Activated T-helper 1 cell treated with anti-CD3 and anti-CD28 coated beads, Interleukin-2, amount 50 U/mL, for 16 hours (primary cell): ENCODE measurements at regions not wholly inside any gene's neighbourhood (a gene's known extent, or its start where the extent isn't known, plus 50 kb on each side); places are given as distances from the start of the nearest gene placed in this dataset.
"Not testable (repeated sequence)": the region's sequence is repeated elsewhere in the genome, so short reads cannot be mapped to it uniquely, and the experiment has no call there.

ENCODE experiments used
- DNase-seq, 2 donors: peaks; one replicate each; pipeline ENCODE4 v3.0.0-alpha.2; 2020; ENCODE audit warnings: low read depth in 1 of 2, low spot score in 1 of 2

DNA sequence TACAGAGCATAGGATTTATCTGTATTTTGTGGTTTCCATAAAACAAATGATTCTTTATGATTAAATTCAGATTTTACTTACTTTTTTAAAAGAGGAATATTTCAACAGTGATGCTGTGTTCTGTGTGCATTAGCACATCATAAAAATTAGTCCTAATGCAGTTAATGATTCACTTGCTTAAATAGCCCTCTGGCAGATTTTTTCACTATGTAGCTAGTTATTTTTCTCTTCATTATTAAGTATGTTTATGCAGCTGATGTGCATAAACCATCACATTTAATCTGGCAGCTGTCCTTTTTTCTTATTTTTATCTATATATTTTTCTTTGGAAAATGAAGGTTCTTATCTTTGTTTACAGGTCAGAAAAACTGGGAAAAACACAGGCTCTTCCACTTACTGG lies 127.2 kb downstream of the ZNF486 start:
- DNase-seq = no peak

DNA sequence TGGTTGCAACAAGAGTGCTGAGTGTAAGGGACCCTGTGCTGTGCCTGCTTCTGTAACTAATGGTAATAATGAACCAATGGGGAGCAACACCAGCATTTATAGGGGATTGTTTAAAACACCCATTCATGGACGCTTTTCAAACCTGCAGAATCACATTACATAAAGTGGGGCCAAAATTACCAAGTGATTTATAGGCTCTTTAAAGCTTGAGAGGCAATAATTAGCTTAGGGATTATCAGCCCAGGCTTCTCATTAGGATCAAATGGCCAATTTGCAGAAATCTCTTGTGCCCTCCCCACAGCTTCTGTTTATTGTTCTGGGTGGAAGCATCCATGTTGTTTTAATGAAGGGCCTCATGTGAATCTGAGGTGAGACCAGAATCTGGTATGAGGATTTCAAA lies 125.5 kb downstream of the ZNF486 start:
- not testable (repeated sequence) for DNase-seq

DNA sequence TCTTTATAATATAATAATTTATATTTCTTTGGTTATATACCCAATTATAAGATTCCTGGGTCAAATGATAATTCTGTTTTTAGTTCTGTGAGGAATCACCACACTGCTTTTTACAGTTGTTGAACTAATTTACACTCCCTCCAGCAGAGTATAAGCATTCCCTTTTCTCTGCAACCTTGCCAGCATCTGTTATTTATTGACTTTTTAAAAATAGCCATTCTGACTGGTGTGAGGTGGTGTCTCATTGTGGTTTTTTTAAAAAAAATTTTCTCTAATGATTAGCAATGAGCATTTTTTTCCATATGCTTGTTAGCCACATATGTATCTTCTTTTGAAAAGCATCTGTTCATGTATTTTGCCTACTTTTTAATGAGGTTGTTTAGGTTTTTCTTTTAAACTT lies 122.2 kb downstream of the ZNF486 start:
- DNase-seq = no peak

DNA sequence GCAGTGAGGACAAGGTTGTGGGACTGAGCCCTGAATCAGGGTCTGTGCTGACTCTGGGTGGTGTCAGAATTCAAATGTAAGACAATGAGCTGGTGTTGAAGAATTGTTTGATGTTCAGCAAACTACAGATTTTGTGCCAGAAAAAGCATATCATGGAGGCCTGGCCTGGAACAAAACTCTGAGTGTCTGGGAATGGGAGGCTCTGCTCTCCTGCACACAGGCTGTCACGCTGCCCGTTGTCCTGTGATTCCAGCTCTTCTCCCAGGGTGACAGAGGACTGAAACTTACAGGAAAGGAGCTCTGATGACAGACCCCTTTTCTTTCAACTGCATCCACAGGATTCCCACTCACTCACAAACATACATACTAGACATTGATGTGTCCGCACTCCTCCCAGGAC lies 120.1 kb downstream of the ZNF486 start:
- no peak for DNase-seq

DNA sequence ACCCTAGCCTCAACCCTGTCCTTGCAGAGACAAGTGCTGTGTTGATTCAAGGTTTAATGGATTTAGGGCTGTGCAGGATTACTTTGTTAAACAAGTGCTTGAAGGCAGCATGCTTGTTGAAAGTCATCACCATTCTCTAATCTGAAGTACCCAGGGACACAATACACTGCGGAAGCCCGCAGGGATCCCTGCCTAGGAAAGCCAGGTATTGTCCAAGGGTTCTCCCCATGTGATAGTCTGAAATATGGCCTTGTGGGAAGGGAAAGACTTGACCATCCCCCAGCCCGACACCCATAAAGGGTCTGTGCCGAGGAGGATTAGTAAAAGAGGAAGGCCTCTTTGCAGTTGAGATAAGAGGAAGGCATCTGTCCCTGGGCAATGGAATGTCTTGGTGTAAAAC lies 118.9 kb downstream of the ZNF486 start:
- not testable (repeated sequence) for DNase-seq

DNA sequence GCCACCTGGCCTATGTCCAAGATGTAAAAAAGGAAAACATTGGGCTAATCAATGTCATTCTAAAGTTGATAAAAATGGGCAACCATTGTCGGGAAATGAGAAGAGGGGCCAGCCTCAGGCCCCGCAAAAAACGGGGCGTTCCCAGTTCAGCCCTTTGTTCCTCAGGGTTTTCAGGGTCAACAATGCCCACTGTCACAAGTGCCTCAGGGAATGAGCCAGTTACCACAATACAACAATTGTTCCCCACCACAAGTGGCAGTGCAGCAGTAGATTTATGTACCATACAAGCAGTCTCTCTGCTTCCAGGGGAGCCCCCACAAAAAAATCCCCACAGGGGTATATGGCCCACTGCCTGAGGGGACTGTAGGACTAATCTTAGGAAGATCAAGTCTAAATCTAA lies 112.5 kb downstream of the ZNF486 start:
- no peak for DNase-seq

DNA sequence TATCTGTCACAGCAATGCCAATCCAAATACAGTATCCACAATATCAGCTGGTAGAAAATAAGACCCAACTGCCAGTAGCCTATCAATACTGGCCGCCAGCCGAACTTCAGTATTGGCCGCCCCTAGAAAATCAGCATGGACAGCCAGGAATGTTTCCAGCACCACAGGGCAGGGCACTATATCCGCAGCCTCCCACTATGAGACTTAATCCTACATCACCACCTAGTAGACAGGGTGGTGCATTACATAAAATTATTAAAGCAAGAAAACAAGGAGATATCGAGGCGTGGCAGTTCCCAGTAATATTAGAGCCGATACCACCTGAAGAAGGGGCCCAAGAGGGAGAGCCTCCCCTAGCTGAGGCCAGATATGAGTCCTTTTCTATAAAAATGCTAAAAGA lies 111.3 kb downstream of the ZNF486 start:
- DNase-seq = no peak

DNA sequence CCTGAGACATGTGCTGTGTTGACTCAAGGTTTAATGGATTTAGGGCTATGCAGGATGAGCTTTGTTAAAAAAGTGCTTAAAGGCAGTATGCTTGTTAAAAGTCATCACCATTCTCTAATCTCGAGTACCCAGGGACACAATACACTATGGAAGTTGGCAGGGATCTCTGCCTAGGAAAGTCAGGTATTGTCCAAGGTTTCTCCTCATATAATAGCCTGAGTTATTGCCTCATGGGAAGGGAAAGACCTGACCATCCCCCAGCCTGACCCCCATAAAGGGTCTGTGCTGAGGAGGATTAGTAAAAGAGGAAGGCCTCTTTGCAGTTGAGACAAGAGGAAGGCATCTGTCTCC lies 109.7 kb downstream of the ZNF486 start:
- DNase-seq = not testable (repeated sequence)

DNA sequence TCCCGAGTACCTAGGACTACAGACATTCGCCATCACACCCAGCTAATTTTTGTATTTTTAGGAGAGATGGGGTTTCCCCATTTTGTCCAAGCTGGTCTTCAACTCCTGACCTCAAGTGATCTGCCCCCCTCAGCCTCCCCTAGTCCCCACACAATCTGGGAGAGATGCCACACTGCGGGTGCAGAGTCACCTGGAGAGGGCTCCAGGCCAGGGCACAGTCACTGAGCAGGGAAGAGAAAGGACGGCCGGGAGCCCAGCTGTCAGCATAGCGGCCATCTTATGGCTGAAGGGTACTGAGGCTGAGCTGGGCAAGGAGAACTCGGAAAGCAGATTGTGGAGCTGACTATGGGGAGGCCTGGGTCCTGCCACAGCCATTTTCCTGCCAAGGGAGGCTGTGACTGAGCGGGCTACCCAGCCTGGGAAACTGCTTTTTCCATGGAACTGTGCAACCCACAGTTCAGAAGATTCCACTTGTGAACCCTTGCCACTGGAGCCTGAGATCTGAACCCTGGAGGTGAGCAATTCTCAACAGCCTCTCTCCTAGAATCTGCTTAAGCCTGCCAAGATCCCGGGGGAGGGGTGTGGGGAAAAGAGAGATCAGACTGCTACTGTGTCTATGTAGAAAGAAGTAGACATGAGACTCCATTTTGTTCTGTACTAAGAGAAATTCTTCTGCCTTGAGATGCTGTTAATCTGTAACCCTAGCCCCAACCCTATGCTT lies 109.2 kb downstream of the ZNF486 start:
- DNase-seq = no peak

DNA sequence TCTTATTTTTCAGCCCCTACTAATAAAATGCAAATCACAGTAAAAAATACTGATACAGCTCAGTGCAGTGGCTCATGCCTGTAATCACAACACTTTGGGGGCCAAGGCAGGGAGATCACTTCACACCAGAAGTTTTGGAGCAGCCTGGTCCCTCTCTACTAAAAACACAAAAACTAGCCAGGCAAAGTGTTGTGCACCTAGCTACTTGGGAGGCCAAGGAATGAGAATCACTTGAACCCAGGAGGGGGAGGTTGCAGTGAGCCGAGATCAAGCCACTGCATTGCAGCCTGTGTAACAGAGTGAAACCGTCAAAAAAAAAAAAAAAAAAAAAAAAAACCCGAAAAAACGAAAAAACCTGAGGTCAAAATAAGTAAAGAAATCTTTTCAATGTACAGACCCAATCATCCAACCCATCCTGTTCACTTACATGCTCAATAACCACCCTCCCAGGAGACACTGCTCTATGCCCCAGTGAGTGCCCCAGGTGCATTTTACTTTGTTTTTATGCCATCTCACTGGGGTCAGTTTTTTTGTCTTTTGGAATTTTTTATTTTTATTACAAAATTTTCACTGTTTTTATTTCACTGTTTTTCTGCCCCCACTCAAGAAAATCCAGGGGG lies 107.0 kb downstream of the ZNF486 start:
- no peak for DNase-seq

DNA sequence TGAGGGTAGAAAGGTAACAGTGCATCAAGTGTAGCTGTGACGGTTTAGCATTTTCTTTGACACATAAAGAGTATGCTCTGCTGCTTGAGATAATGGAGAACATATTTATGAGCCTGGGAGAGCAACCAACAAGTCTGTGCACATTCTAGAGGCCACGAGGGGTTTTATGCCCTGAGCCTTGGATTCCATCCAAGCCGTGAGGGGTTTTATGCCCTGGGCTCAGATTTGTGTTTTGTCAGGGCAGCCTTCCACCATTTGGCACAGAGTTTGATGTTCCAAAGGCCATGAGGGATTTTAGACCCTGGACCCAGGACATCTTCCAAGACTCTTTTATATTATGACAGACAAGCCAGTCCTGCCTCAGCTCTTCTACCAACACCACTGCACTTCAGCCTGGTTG lies 106.4 kb downstream of the ZNF486 start:
- DNase-seq = no peak

DNA sequence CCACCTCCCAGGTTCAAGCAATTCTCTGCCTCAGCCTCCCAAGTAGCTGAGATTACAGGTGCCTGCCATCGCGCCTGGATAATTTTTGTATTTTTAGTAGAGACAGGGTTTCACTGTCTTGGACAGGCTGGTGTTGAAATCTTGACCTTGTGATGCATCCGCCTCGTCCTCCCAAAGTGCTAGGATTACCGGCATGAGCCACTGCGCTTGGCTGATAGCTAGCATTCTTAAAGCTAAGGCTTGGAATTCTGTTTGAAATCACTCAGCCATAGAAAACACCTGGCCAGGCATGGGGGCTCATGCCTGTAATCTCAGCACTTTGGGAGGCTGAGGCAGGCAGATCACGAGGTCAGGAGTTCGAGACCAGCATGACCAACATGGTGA lies 105.6 kb downstream of the ZNF486 start:
- DNase-seq = not testable (repeated sequence)

DNA sequence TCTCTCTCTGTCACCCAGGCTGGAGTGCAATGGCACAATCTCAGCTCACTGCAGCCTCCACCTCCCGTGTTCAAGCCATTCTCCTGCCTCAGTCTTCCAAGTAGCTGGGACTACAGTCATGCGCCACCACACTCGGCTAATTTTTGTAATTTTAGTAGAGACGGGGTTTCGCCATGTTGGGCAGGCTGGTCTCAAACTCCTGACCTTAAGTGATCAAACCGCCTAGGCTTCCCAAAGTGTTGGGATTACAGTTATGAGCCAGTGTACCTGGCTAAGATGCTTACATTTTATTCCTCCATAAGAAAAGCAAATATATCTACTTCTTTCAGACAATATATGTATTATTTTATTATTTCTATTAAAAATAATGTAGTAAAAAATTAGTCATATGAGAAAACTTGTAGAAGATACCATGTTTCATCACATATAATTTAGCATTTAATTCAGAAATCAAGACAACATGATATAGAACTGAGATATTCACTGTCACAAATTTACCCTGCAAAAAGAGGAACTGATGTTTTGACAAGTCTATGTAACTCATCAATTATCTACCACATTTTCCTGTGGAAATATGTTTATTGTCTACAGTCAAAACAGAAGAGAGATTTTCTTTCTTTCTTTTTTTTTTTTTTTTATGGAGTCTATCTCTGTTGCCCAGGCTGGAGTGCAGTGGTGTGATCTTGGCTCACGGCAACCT lies 105.1 kb downstream of the ZNF486 start:
- not testable (repeated sequence) for DNase-seq

DNA sequence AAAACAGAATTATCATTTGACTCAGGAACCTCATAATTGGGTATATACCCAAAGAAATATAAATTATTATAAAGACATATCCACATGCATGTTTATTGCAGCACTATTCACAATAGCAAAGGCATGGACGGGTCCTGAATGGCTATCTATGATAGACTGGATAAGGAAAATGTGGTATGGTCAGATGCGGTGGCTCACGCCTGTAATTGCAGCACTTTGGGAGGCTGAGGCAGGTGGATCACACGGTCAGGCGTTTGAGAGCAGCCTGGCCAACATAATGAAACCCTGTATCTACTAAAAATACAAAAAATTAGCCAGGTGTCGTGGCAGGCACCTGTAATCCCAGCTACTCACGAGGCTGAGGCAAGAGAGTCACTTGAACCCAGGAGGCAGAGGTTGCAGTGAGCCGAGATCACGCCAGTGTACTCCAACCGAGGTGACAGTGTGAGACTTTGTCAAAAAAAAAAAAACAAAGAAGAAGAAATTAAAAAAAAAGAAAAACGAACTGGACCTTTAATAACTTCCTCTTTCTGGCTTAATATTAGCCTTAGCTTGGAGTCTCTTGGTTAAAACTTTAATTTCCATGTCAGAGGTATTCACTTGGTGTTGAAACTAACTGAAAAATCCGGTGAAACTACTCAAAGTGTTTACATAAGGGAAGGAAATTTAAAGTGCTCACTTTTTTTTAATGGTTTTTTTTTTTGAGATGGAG lies 104.4 kb downstream of the ZNF486 start:
- no peak for DNase-seq

DNA sequence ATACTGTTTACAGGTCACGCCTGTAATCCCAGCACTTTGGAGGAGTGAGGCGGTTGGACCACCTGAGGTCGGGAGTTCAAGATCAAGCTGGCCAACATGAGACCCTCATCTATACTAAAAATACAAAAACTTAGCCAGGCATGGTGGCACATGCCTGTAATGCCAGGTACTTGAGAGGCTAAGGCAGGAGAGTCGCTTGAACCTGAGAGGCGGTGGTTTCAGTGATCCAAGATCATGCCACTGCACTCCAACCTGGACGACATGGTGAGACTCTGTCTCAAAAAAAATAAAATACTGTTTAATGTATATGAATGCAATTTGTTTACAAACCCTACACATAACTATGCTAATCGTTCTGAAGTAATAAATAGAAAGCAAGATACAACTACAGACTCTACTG lies 102.4 kb downstream of the ZNF486 start:
- DNase-seq = no peak

DNA sequence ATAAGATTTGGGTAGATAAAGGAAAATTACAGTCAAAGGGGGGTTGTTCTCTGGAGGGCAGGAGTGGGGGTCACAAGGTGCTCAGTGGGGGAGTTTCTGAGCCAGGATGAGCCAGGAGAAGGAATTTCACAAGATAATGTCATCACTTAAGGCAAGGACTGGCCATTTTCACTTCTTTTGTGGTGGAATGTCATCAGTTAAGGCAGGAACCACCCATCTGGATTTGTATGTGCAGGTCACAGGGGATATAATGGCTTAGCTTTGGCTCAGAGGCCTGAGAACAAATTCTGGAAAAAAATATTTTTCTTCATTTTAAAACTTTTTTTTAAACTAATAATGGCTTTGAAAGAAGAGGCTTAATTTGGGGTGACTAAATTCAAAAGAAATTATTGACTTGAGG lies 94.5 kb downstream of the ZNF486 start:
- not testable (repeated sequence) for DNase-seq

DNA sequence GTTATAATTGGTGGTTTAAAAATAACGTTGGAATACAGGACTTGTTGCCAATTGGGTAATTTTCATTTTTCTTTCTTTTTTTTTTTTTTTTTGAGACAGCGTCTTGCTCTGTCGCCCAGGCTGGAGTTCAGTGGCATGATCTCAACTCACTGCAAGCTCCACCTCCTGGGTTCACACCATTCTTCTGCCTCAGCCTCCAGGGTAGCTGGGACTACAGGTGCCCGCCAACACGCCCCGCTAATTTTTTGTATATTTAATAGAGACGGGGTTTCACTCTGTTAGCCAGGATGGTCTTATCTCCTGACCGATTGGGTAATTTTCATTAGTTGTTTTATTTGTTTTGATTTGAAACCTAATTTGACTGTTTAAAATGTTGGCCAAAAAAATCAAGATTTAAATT lies 93.7 kb downstream of the ZNF486 start:
- not testable (repeated sequence) for DNase-seq

DNA sequence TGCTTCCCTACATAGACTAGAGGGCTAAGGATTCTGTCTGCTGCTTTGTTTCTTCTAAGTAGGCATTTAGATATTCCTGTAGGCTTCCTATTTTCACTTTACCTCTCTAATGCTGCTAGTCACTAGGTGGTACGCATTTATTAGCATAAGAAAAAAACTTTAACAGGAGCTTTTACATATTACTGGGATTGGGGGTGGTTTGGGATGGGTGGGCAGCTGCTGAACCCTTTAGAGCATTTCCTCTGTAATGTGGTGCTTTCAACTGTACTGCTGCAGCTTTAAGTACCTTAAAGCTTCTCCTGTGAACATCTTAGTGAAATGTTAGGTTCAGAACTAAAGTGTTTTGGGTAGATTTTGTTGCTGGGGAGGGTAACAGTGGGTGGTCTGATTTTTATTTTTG lies 92.6 kb downstream of the ZNF486 start:
- DNase-seq = no peak

DNA sequence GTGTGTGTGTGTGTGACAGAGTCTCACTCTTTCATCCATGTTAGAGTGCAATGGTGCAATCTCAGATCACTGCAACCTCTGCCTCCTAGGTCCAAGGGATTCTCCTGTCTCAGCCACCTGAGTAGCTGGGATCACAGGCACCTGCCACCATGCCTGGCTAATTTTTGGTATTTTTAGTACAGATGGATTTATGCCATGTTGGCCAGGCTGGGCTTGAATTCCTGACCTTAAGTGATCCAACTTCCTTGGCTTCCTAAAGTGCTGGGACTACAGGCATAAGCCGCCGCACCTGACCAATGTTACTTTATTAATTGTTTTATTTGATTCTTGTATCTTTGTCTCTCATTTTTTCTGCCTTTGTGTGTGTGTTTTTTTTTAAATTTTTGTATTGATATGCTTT lies 89.6 kb downstream of the ZNF486 start:
- DNase-seq = no peak

DNA sequence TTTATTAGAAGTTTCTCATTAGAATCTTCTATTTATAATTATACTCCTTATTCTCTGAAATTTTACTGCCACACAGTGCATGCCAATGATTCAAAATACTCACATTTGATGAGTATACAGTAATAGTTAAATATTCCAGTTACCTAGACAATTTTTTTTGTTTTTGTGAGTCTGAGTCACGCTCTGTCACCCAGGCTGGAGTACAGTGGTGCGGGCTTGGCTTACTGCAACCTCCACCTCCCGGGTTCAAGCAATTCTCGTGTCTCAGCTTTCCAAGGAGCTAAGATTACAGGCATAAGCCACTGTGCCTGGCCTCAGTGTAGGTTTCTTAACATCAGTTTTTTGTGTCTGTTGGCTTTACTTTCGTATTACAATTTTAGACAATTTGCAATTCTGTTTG lies 87.1 kb downstream of the ZNF486 start:
- DNase-seq = no peak

DNA sequence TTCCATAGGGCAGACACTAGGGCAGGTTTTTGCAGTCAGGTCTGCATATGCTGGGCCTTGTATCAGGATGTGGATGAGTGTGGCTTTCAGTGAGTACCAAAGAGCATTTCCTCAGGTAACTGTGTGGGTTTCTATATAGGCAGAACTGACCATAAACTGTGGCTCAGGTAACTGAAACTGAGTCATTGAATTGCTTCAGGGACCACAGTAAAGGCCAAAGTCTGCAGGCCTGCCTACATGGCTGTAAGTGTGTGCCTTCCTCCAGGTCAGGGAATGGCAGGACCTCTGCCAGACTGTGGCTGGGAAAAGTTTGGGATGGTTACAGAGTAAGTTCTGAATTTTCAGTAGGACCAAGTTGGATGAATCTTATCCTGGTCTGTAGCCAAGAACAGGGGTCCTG lies 85.6 kb downstream of the ZNF486 start:
- DNase-seq = no peak

DNA sequence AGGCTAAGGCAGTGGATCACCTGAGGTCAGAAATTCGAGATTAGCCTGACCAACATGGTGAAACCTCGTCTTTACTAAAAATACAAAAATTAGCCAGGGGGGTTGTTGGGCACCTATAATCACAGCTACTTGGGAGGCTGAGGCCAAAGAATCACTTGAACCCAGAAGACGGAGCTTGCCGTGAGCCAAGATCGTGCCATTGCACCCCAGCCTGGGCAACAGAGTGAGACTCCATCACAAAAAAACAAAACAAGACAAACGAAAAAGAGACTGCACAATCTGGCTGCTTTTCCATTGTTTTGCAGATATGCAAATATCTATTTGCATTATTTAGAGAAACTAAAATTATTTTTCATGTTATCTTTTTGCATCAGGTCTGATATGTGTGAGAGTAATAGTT lies 83.6 kb downstream of the ZNF486 start:
- no peak for DNase-seq
